Lower leg skin (tissue), 4 donors: ENCODE measurements at regions not wholly inside any gene's neighbourhood (a gene's known extent, or its start where the extent isn't known, plus 50 kb on each side); places are given as distances from the start of the nearest gene placed in this dataset.

Source experiments
- DNase-seq, 2 donors: peaks; one replicate each; pipeline ENCODE4 v3.0.0-alpha.2; 2019; ENCODE audit warnings: low spot score in 2 of 2
- H3K4me3 ChIP-seq: fragments of 200-600 bp; sonication (generic); 2 replicates; pipeline ENCODE4 v1.5.1; 2017; ENCODE audit warnings: mild to moderate bottlenecking, low read depth; ENCODE audit not compliant: poor library complexity, severe bottlenecking
- CTCF ChIP-seq, 3 donors: fragments of 450-650 bp; IDR thresholded peaks; one replicate each; pipeline ENCODE4 v1.5.1; 2016; ENCODE audit warnings: antibody characterized with exemption in 3 of 3, mild to moderate bottlenecking in 3 of 3, moderate library complexity in 2 of 3
- POLR2A ChIP-seq, 2 donors: fragments of 450-650 bp; IDR thresholded peaks; one replicate each; pipeline ENCODE4 v1.6.1; 2016 to 2017; ENCODE audit warnings: antibody characterized with exemption in 2 of 2, mild to moderate bottlenecking in 1 of 2, moderate library complexity in 1 of 2
- WGBS, 2 donors: methylation state at CpG; one replicate each; pipeline ENCODE4 v1.1.5; 2018; 5-methylcytosine and 5-hydroxymethylcytosine counted together
- intact Hi-C: fragments of 100-400 bp; cut with DNase I; formaldehyde crosslinking; loops from one replicate; pipeline ENCODE4 v1.15.0; 2023; ENCODE audit warnings: low total_unique reads

- DNase-seq = no peak
- no peak overlapping the region for H3K4me3 ChIP-seq
- intact Hi-C loops = no loop called here
- TF ChIP-seq CTCF (IDR thresholded peaks at IDR 0.05) (no peak), POLR2A (IDR thresholded peaks at IDR 0.05) (no peak)
These were observed 573.0 kb upstream of the PCDH15 start for GRCh38 chr10:55374060-55374459.

- TF ChIP-seq CTCF (IDR thresholded peaks at IDR 0.05) = no peak
- TF ChIP-seq POLR2A (IDR thresholded peaks at IDR 0.05) = no peak
- WGBS, 2 donors = 36 to 39% methylated on average over 1 of the region's 1 CpG
- intact Hi-C loops = no loop called here
- DNase-seq = no peak
- no peak overlapping the region for H3K4me3 ChIP-seq
These were observed 568.8 kb upstream of the PCDH15 start for GRCh38 chr10:55369670-55370420.

- intact Hi-C loops = no loop called here
- no peak for TF ChIP-seq POLR2A (IDR thresholded peaks at IDR 0.05)
- no peak for TF ChIP-seq CTCF (IDR thresholded peaks at IDR 0.05)
- H3K4me3 ChIP-seq = no peak overlapping the region
- 74 to 80% methylated on average over 2 of the region's 2 CpGs for WGBS, 2 donors
- DNase-seq = no peak
These were observed 567.4 kb upstream of the PCDH15 start for GRCh38 chr10:55368467-55368866.

- no peak overlapping the region for H3K4me3 ChIP-seq
- no peak for TF ChIP-seq CTCF (IDR thresholded peaks at IDR 0.05)
- TF ChIP-seq POLR2A (IDR thresholded peaks at IDR 0.05) = no peak
- DNase-seq = no peak
- intact Hi-C loops = no loop called here
These were observed 566.5 kb upstream of the PCDH15 start for GRCh38 chr10:55367555-55367954.

GRCh38 chr10:55358539-55358938, 557.5 kb upstream of the PCDH15 start:
- intact Hi-C loops = no loop called here
- H3K4me3 ChIP-seq = no peak overlapping the region
- DNase-seq = no peak
- TF ChIP-seq CTCF (IDR thresholded peaks at IDR 0.05) (no peak), POLR2A (IDR thresholded peaks at IDR 0.05) (no peak)
- 68 to 79% methylated on average over 2 of the region's 2 CpGs for WGBS, 2 donors

- no peak for DNase-seq
- no peak overlapping the region for H3K4me3 ChIP-seq
- 61 to 80% methylated on average over 1 of the region's 1 CpG for WGBS, 2 donors
- TF ChIP-seq CTCF (IDR thresholded peaks at IDR 0.05) = no peak
- TF ChIP-seq POLR2A (IDR thresholded peaks at IDR 0.05) = no peak
- intact Hi-C loops = no loop called here
These were observed 552.4 kb upstream of the PCDH15 start for GRCh38 chr10:55353414-55353813.
